Lower lobe of right lung (tissue), 2 donors: ENCODE measurements at regions not wholly inside any gene's neighbourhood (a gene's known extent, or its start where the extent isn't known, plus 50 kb on each side); places are given as distances from the start of the nearest gene placed in this dataset.

Experiments
- ATAC-seq, 2 donors: fragments of 200-7000 bp; cut with Tn5 transposase; one replicate each; pipeline ENCODE4 v1.9.1; 2020 to 2022; ENCODE audit warnings: mild to moderate bottlenecking in 2 of 2, moderate library complexity in 2 of 2
- DNase-seq: peaks from one replicate; pipeline ENCODE4 v3.0.0-alpha.2; 2020
- H3K27ac ChIP-seq: fragments of 200-600 bp; one replicate; pipeline ENCODE4 v1.8.0; 2022
- H3K27me3 ChIP-seq: fragments of 200-600 bp; one replicate; pipeline ENCODE4 v1.8.0; 2022; ENCODE audit warnings: low read depth
- H3K36me3 ChIP-seq: fragments of 200-600 bp; one replicate; pipeline ENCODE4 v1.8.0; 2022; ENCODE audit warnings: mild to moderate bottlenecking
- H3K4me1 ChIP-seq: fragments of 200-600 bp; one replicate; pipeline ENCODE4 v1.8.0; 2022
- H3K4me3 ChIP-seq: fragments of 200-600 bp; one replicate; pipeline ENCODE4 v1.8.0; 2022; ENCODE audit warnings: mild to moderate bottlenecking
- H3K9me3 ChIP-seq: fragments of 200-600 bp; one replicate; pipeline ENCODE4 v1.8.0; 2022
- CTCF ChIP-seq: fragments of 200-600 bp; IDR thresholded peaks from one replicate; pipeline ENCODE4 v1.8.0; 2022; ENCODE audit warnings: antibody characterized with exemption, mild to moderate bottlenecking
- intact Hi-C: fragments of 100-400 bp; cut with DNase I; formaldehyde crosslinking; loops from one replicate; pipeline ENCODE4 v1.11.0; 2022
- donor health status: DM: no; HTN: yes; CAD: no; lungs with severe emphysema.

DNA sequence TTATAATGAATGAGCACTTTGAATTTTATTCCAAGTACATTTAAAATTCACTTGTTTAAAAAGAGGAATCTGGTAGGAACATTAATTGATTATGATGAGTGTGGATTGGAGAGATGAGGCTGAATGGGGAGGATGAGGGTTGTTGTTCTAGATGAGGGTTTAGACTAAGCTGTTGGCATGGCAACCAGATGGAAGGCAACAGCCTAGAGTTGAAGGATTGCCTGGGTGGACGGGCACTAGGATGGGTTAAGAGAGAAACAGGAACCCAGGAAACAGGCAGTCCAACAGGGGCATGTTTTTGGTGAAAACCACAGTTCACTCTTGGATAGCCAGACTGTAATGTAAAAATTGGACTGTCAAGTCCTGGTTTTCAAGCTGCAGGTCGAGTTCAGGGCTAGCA, 125.5 kb downstream of the CHRM3 start:
- H3K4me3 ChIP-seq, result no peak overlapping the region
- DNase-seq (no peak), ATAC-seq (no peak)
- TF ChIP-seq CTCF, result no peak
- H3K36me3 ChIP-seq, result no peaks in the 10 kb centered on the region
- no peaks in the 10 kb centered on the region for H3K4me1 ChIP-seq
- H3K9me3 ChIP-seq, result peaks cover under 1% of the 10 kb centered on the region
- H3K27ac ChIP-seq, result no peak overlapping the region
- no peaks in the 10 kb centered on the region for H3K27me3 ChIP-seq
- intact Hi-C loops, result no loop called here

- TF ChIP-seq CTCF, result no peak
- Histone ChIP-seq H3K4me3 (no peak overlapping the region), H3K4me1 (no peaks in the 10 kb centered on the region), H3K36me3 (no peaks in the 10 kb centered on the region), H3K27me3 (no peaks in the 10 kb centered on the region), H3K9me3 (no peaks in the 10 kb centered on the region), H3K27ac (no peak overlapping the region)
- intact Hi-C loops, result no loop called here
- ATAC-seq (no peak), DNase-seq (no peak)
These were observed 130.2 kb downstream of the CHRM3 start for GRCh38 chr1:239516579-239516978.

GRCh38 chr1:239526391-239526790, 140.0 kb downstream of the CHRM3 start:
- intact Hi-C loops, result no loop called here
- no peak overlapping the region for H3K4me3 ChIP-seq
- no peak for DNase-seq
- H3K4me1 ChIP-seq, result no peaks in the 10 kb centered on the region
- H3K36me3 ChIP-seq, result no peaks in the 10 kb centered on the region
- H3K27me3 ChIP-seq, result no peaks in the 10 kb centered on the region
- H3K27ac ChIP-seq, result no peak overlapping the region
- no peak for ATAC-seq
- no peak for TF ChIP-seq CTCF
- H3K9me3 ChIP-seq, result no peaks in the 10 kb centered on the region

DNA sequence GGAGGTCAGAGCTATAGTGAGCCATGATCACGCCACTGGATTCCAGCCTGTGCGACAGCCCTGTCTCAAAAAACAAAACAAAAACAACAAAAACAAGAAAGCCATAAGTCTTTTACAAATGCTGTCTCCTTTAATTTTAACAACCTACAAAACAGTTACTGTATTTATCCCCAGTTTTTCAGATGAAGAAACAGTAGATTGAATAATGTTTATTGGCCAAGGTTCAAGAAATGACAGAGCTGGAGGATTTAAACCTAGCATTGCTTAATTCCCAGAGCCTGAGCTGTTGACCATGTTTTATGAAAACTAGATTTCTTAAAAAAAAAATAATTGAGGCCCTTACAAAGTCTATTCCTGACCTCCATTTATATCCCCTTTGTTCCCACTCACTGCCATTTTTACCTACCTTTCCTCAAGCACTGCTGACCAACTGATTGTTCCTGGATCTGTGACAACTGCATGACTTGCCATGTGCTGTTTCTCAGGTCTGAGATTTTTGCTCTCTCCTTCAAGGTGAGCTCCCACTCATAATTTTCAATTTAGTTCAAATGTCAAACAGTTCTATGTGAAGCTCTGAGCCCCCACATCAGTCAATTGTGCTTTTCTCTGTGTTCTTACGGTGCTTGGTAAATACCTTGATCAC, 140.8 kb downstream of the CHRM3 start:
- intact Hi-C loops, result no loop called here
- no peak for TF ChIP-seq CTCF
- no peaks in the 10 kb centered on the region for H3K9me3 ChIP-seq
- no peaks in the 10 kb centered on the region for H3K36me3 ChIP-seq
- H3K27me3 ChIP-seq, result no peaks in the 10 kb centered on the region
- H3K4me3 ChIP-seq, result no peak overlapping the region
- H3K4me1 ChIP-seq, result no peaks in the 10 kb centered on the region
- no peak overlapping the region for H3K27ac ChIP-seq
- no peak for ATAC-seq
- no peak for DNase-seq

DNA sequence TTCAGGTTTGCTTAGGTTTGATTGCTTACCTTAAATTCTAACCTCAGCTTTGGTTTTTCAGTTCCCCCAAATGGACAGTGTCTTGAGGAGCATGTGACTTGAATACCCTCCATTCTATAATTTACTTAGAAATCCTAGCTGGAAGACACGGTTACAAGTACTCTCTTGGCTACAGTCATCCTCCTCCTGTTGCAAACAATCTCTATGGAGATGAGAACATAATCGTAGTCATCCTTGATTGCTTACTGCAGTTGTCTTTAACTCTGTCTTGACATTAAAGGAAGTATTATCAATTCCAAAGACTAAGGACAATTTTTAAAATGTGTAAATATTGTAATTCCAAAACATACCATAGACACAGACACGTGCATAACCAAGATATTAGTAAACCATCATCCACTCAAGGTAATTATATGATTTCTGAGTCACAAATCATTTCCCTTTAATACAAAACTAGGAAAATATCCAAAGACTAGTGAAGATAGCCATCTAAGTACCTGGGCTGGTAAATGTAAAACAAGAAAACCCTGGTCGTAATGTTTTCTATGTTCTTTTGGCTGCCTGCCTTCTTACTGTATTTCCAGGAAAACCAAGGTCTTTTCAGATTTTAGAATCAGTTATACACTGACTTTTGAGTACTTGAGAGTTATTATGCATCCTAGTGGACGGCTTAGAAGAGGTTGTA, 149.9 kb downstream of the CHRM3 start:
- ATAC-seq (no peak), DNase-seq (no peak)
- Histone ChIP-seq H3K9me3 (no peaks in the 10 kb centered on the region), H3K4me3 (no peak overlapping the region), H3K27me3 (no peaks in the 10 kb centered on the region), H3K4me1 (peaks cover 14% of the 10 kb centered on the region), H3K36me3 (no peaks in the 10 kb centered on the region), H3K27ac (no peak overlapping the region)
- intact Hi-C loops, result no loop called here
- TF ChIP-seq CTCF, result no peak
